Psoas muscle (tissue), 7 donors: ENCODE measurements at regions not wholly inside any gene's neighbourhood (a gene's known extent, or its start where the extent isn't known, plus 50 kb on each side); places are given as distances from the start of the nearest gene placed in this dataset.

Experiments used
- ATAC-seq, 4 donors: fragments of 200-7000 bp; cut with Tn5 transposase; one replicate each; pipeline ENCODE4 v1.9.1; 2020; ENCODE audit warnings: moderate library complexity in 3 of 4, mild to moderate bottlenecking in 2 of 4
- DNase-seq, 2 donors: peaks; one replicate each; pipeline ENCODE4 v3.0.0-alpha.2; 2020
- H3K27ac ChIP-seq: fragments of 200-600 bp; one replicate; pipeline ENCODE4 v1.8.0; 2022
- H3K27me3 ChIP-seq, 3 donors: fragments of 200-600 bp in 1 of 3; one replicate each; pipeline versions ENCODE4 v1.6.1 to v1.8.0; 2013 to 2022; ENCODE audit warnings: low read length in 2 of 3, mild to moderate bottlenecking in 2 of 3, moderate library complexity in 1 of 3; ENCODE audit not compliant: insufficient read depth in 3 of 3
- H3K36me3 ChIP-seq, 2 donors: fragments of 200-600 bp in 1 of 2; one replicate each; pipeline versions ENCODE4 v1.6.1 to v1.8.0; 2013 to 2022; ENCODE audit warnings: low read depth in 1 of 2, mild to moderate bottlenecking in 1 of 2, moderate library complexity in 1 of 2; ENCODE audit not compliant: insufficient read depth in 1 of 2
- H3K4me1 ChIP-seq: fragments of 200-600 bp; one replicate; pipeline ENCODE4 v1.8.0; 2022
- H3K4me3 ChIP-seq: fragments of 200-600 bp; one replicate; pipeline ENCODE4 v1.8.0; 2022; ENCODE audit warnings: mild to moderate bottlenecking
- H3K9me3 ChIP-seq: fragments of 200-600 bp; one replicate; pipeline ENCODE4 v1.8.0; 2022
- CTCF ChIP-seq: fragments of 200-600 bp; IDR thresholded peaks from one replicate; pipeline ENCODE4 v1.8.0; 2022; ENCODE audit warnings: antibody characterized with exemption
- WGBS, 3 donors: extraction: QIAGEN DNeasy Blood & Tissue Kit; methylation state at CpG; one replicate each; pipeline versions ENCODE4 v1.1.6 to v1.1.7; 2013; 5-methylcytosine and 5-hydroxymethylcytosine counted together
- intact Hi-C, 2 donors: fragments of 100-400 bp; cut with DNase I; formaldehyde crosslinking; loops; one replicate each; pipeline versions ENCODE4 v1.11.0 to v1.14.2; 2022
- donor health status: healthy with polysubstance abuse.
- donor health status: DM: no; HTN: no; CAD: no; lungs with moderate emphysema.
- donor health status: Bipolar disorder and iron deficiency.
- donor health status: healthy.
- donor health status: DM: yes; HTN: yes; CAD: no.
- donor health status: DM: no; HTN: no; CAD: no.
- donor health status: DM: yes; HTN: yes; CAD: no.

DNA sequence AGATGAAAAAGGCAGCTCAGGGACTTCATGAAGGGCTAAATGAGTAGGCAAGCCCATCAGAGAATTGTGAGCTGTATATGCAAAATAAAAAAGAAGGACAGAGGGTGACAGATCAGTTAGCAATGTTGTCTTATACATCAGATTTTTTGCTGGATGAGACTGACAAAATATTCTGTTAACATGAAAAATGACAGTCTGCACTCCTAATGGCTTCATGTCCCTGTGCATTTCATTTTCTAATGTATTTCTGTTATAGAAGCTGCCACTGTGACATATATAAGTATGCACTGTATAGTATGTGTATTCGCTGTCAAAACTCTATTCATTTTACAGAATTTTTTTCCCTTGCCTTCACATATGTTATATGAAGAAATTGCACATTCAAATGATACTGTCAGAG, 559.5 kb downstream of the DMRTA1 start:
- ATAC-seq (no peak), DNase-seq (no peak)
- no peaks in the 10 kb centered on the region for H3K36me3 ChIP-seq
- no peak overlapping the region for H3K4me3 ChIP-seq
- H3K27ac ChIP-seq, result no peak overlapping the region
- no peak for TF ChIP-seq CTCF
- 95 to 98% (median 97%) methylated on average over 1 of the region's 1 CpG for WGBS, 3 donors
- no peaks in the 10 kb centered on the region for H3K27me3 ChIP-seq
- no peaks in the 10 kb centered on the region for H3K9me3 ChIP-seq
- intact Hi-C loops, result no loop called here
- no peaks in the 10 kb centered on the region for H3K4me1 ChIP-seq

DNA sequence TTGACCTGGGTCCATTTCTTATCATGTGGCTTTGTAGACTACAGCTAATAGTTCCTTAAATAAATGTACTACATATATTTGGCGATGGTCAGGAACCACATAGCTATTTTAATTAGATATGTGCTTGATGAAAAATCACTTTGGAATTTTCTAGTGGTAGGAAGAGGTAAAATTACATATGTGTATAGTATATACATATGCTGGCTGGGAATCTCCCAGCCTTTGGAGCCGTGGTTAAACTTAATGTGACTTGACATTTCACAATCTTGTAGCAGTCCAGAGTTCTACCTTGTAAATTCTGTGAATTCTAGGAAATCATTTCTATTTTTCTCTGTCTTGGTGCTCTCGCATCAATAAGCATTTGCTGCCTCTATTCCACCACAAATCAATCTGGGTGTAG, 565.0 kb downstream of the DMRTA1 start:
- Histone ChIP-seq H3K36me3 (no peaks in the 10 kb centered on the region), H3K4me1 (no peaks in the 10 kb centered on the region), H3K9me3 (no peaks in the 10 kb centered on the region), H3K4me3 (no peak overlapping the region), H3K27ac (no peak overlapping the region), H3K27me3 (no peaks in the 10 kb centered on the region)
- ATAC-seq (no peak), DNase-seq (no peak)
- intact Hi-C loops, result no loop called here
- 85 to 92% (median 87%) methylated on average over 3 of the region's 3 CpGs for WGBS, 3 donors
- TF ChIP-seq CTCF, result no peak

- Histone ChIP-seq H3K4me1 (no peaks in the 10 kb centered on the region), H3K27me3 (no peaks in the 10 kb centered on the region), H3K36me3 (no peaks in the 10 kb centered on the region), H3K4me3 (no peak overlapping the region), H3K9me3 (no peaks in the 10 kb centered on the region), H3K27ac (no peak overlapping the region)
- 50 to 88% (median 75%) methylated on average over 1 of the region's 1 CpG for WGBS, 3 donors
- no peak for TF ChIP-seq CTCF
- intact Hi-C loops, result no loop called here
- DNase-seq (no peak), ATAC-seq (no peak)
Measured at GRCh38 chr9:23015557-23015956, 568.9 kb downstream of the DMRTA1 start.

- no peaks in the 10 kb centered on the region for H3K27me3 ChIP-seq
- TF ChIP-seq CTCF, result no peak
- no peak overlapping the region for H3K4me3 ChIP-seq
- DNase-seq (no peak), ATAC-seq (no peak)
- H3K4me1 ChIP-seq, result no peaks in the 10 kb centered on the region
- no peak overlapping the region for H3K27ac ChIP-seq
- H3K36me3 ChIP-seq, result no peaks in the 10 kb centered on the region
- H3K9me3 ChIP-seq, result peaks cover 13% of the 10 kb centered on the region
- intact Hi-C loops, result no loop called here
- WGBS, 3 donors, result 92 to 96% (median 93%) methylated on average over 4 of the region's 4 CpGs
Measured at GRCh38 chr9:23036416-23036815, 589.8 kb downstream of the DMRTA1 start.

GRCh38 chr9:23039402-23039801, 592.8 kb downstream of the DMRTA1 start:
- H3K36me3 ChIP-seq, result no peaks in the 10 kb centered on the region
- no peaks in the 10 kb centered on the region for H3K27me3 ChIP-seq
- H3K4me1 ChIP-seq, result no peaks in the 10 kb centered on the region
- DNase-seq, result no peak
- no peaks in the 10 kb centered on the region for H3K9me3 ChIP-seq
- no peak for TF ChIP-seq CTCF
- no peak for ATAC-seq
- H3K27ac ChIP-seq, result no peak overlapping the region
- H3K4me3 ChIP-seq, result no peak overlapping the region
- intact Hi-C loops, result no loop called here
